H9 (cell line): ENCODE measurements at regions not wholly inside any gene's neighbourhood (a gene's known extent, or its start where the extent isn't known, plus 50 kb on each side); places are given as distances from the start of the nearest gene placed in this dataset.

Source experiments
- DNase-seq: peaks from one replicate; pipeline ENCODE4 v3.0.0-alpha.2; 2017
- H2AFZ ChIP-seq: one replicate; pipeline ENCODE4 v1.6.1; 2013; ENCODE audit warnings: mild to moderate bottlenecking, low read length, control low read depth, moderate library complexity
- H2AK5ac ChIP-seq: 2 replicates; pipeline ENCODE4 v1.6.1; 2013; ENCODE audit warnings: low read length, control low read depth, mixed read lengths; ENCODE audit not compliant: insufficient read length
- H2BK120ac ChIP-seq: one replicate; pipeline ENCODE4 v1.6.1; 2013; ENCODE audit warnings: low read depth, mild to moderate bottlenecking, low read length, control low read depth, inconsistent platforms; ENCODE audit not compliant: poor library complexity, severe bottlenecking
- H2BK12ac ChIP-seq: 2 replicates; pipeline ENCODE4 v1.6.1; 2013; ENCODE audit warnings: low read length, control low read depth, mixed read lengths, low read depth; ENCODE audit not compliant: insufficient read length
- H2BK15ac ChIP-seq: 2 replicates; pipeline ENCODE4 v1.6.1; 2013; ENCODE audit warnings: low read depth, low read length, control low read depth
- H2BK20ac ChIP-seq: one replicate; pipeline ENCODE4 v1.6.1; 2013; ENCODE audit warnings: low read depth, mild to moderate bottlenecking, low read length, control low read depth, inconsistent platforms; ENCODE audit not compliant: poor library complexity, severe bottlenecking
- H2BK5ac ChIP-seq: 2 replicates; pipeline ENCODE4 v1.6.1; 2013; ENCODE audit warnings: low read length, control low read depth, mixed read lengths; ENCODE audit not compliant: insufficient read length
- H3K14ac ChIP-seq: 2 replicates; pipeline ENCODE4 v1.6.1; 2013; ENCODE audit warnings: low read length, control low read depth; ENCODE audit not compliant: insufficient read depth
- H3K18ac ChIP-seq: 2 replicates; pipeline ENCODE4 v1.6.1; 2013; ENCODE audit warnings: low read depth, mild to moderate bottlenecking, mixed read lengths, low read length, control low read depth; ENCODE audit not compliant: insufficient read length
- H3K23ac ChIP-seq: 2 replicates; pipeline ENCODE4 v1.6.1; 2013; ENCODE audit warnings: low read length, control low read depth, mixed read lengths, low read depth; ENCODE audit not compliant: insufficient read length
- H3K23me2 ChIP-seq: 2 replicates; pipeline ENCODE4 v1.6.1; 2013; ENCODE audit warnings: low read depth, mild to moderate bottlenecking, mixed read lengths, low read length, control low read depth; ENCODE audit not compliant: insufficient read length, poor library complexity, severe bottlenecking
- H3K27ac ChIP-seq: 2 replicates; pipeline ENCODE4 v1.5.1; 2013; ENCODE audit warnings: low read length, control low read depth, mixed read lengths, low read depth; ENCODE audit not compliant: insufficient read length
- H3K27me3 ChIP-seq: 2 replicates; pipeline ENCODE4 v1.6.1; 2013; ENCODE audit warnings: low read length, control low read depth, inconsistent platforms; ENCODE audit not compliant: insufficient read depth
- H3K4ac ChIP-seq: 2 replicates; pipeline ENCODE4 v1.6.1; 2013; ENCODE audit warnings: low read depth, mild to moderate bottlenecking, control low read depth, inconsistent platforms, low read length, moderate library complexity
- H3K4me1 ChIP-seq: 2 replicates; pipeline ENCODE4 v1.6.1; 2013; ENCODE audit warnings: low read length, control low read depth, inconsistent platforms; ENCODE audit not compliant: insufficient read depth
- H3K4me2 ChIP-seq: 2 replicates; pipeline ENCODE4 v1.6.1; 2013; ENCODE audit warnings: low read length, control low read depth, mixed read lengths; ENCODE audit not compliant: insufficient read length, insufficient read depth
- H3K56ac ChIP-seq: 2 replicates; pipeline ENCODE4 v1.6.1; 2013; ENCODE audit warnings: low read depth, mild to moderate bottlenecking, mixed read lengths, low read length, control low read depth; ENCODE audit not compliant: insufficient read length
- H3K79me1 ChIP-seq: 2 replicates; pipeline ENCODE4 v1.6.1; 2013; ENCODE audit warnings: low read depth, mild to moderate bottlenecking, moderate library complexity, low read length, control low read depth, inconsistent platforms; ENCODE audit not compliant: insufficient read depth, poor library complexity, severe bottlenecking
- H3K79me2 ChIP-seq: 2 replicates; pipeline ENCODE4 v1.6.1; 2013; ENCODE audit warnings: low read length, control low read depth, inconsistent platforms; ENCODE audit not compliant: insufficient read depth
- H3K9ac ChIP-seq: 2 replicates; pipeline ENCODE4 v1.6.1; 2013; ENCODE audit warnings: low read length, control low read depth, mixed read lengths; ENCODE audit not compliant: insufficient read length; ENCODE audit errors: extremely low read depth
- H3K9me3 ChIP-seq: one replicate; pipeline ENCODE4 v1.6.1; 2013; ENCODE audit warnings: low read depth, low read length, inconsistent platforms; ENCODE audit not compliant: control insufficient read depth
- H3T11ph ChIP-seq: one replicate; pipeline ENCODE4 v1.6.1; 2013; ENCODE audit warnings: mild to moderate bottlenecking, low read length, control low read depth, inconsistent platforms
- H4K20me1 ChIP-seq: one replicate; pipeline ENCODE4 v1.6.1; 2013; ENCODE audit not compliant: control insufficient read depth, insufficient read length, insufficient read depth
- H4K5ac ChIP-seq: 2 replicates; pipeline ENCODE4 v1.6.1; 2013; ENCODE audit warnings: low read depth, mild to moderate bottlenecking, mixed read lengths, low read length, control low read depth; ENCODE audit not compliant: insufficient read length
- H4K8ac ChIP-seq: replicated peaks from 2 replicates; pipeline ENCODE4 v1.6.1; 2013; ENCODE audit warnings: low read length, control low read depth, mixed read lengths, low read depth; ENCODE audit not compliant: insufficient read length
- H4K91ac ChIP-seq: 2 replicates; pipeline ENCODE4 v1.6.1; 2013; ENCODE audit warnings: low read depth, mild to moderate bottlenecking, moderate library complexity, mixed read lengths, low read length, control low read depth; ENCODE audit not compliant: insufficient read length
- H3K27ac Mint-ChIP-seq, 3 experiments: 2 replicates in 2 of 3; 3 replicates in 1 of 3; pipeline ENCODE4 v1.8.0; 2020 to 2021; ENCODE audit warnings: mixed read lengths in 3 of 3, mild to moderate bottlenecking in 1 of 3, moderate library complexity in 1 of 3
- H3K27me3 Mint-ChIP-seq: 2 replicates; pipeline ENCODE4 v1.8.0; 2021; ENCODE audit warnings: low read depth, mild to moderate bottlenecking, moderate library complexity, mixed read lengths
- H3K36me3 Mint-ChIP-seq, 3 experiments: 2 replicates in 2 of 3; 3 replicates in 1 of 3; pipeline ENCODE4 v1.8.0; 2020 to 2021; ENCODE audit warnings: low read depth in 3 of 3, mixed read lengths in 3 of 3; ENCODE audit not compliant: insufficient read depth in 1 of 3
- H3K4me1 Mint-ChIP-seq, 2 experiments: 2 replicates each; pipeline ENCODE4 v1.8.0; 2020; ENCODE audit warnings: mixed read lengths in 2 of 2
- H3K4me3 Mint-ChIP-seq, 2 experiments: 2 replicates in 1 of 2; 3 replicates in 1 of 2; pipeline ENCODE4 v1.8.0; 2020 to 2021; ENCODE audit warnings: mild to moderate bottlenecking in 2 of 2, mixed read lengths in 2 of 2, moderate library complexity in 1 of 2
- H3K9me3 Mint-ChIP-seq, 2 experiments: 2 replicates in 1 of 2; 3 replicates in 1 of 2; pipeline ENCODE4 v1.8.0; 2020; ENCODE audit warnings: mild to moderate bottlenecking in 2 of 2, mixed read lengths in 2 of 2, moderate library complexity in 1 of 2
- CTCF ChIP-seq: fragments of 200-600 bp; sonication (generic); conservative IDR thresholded peaks from 3 replicates; pipeline ENCODE4 v1.8.0; 2021; ENCODE audit warnings: antibody characterized with exemption, mild to moderate bottlenecking
- WGBS: extraction: QIAGEN DNeasy Blood & Tissue Kit; methylation state at CpG from one replicate; pipeline ENCODE4 v1.1.7; 2013; ENCODE audit warnings: missing lambda C conversion rate, low lambda C conversion rate, mixed read lengths; ENCODE audit not compliant: insufficient read length; ENCODE audit errors: extremely low coverage; 5-methylcytosine and 5-hydroxymethylcytosine counted together

- Histone ChIP-seq H2AFZ (no peak overlapping the region), H3K23ac (no peak overlapping the region), H3K9me3 (no peaks in the 10 kb centered on the region)
These were observed 1062.3 kb upstream of the CDH10 start for GRCh38 chr5:25707093-25707492.

More at GRCh38 chr5:25707093-25707492, 1062.3 kb upstream of the CDH10 start:
- Histone ChIP-seq H2BK5ac (no peak overlapping the region), H3K56ac (no peak overlapping the region), H2BK12ac (no peak overlapping the region), H2BK20ac (no peak overlapping the region), H3K4me2 (no peak overlapping the region), H3K23me2 (no peaks in the 10 kb centered on the region), H2AK5ac (no peak overlapping the region), H3K27ac (no peak overlapping the region), H3K4me1 (no peaks in the 10 kb centered on the region), H4K5ac (no peak overlapping the region), H2BK15ac (no peak overlapping the region), H3K18ac (no peak overlapping the region), H3T11ph (no peak overlapping the region), H3K27me3 (no peaks in the 10 kb centered on the region), H2BK120ac (no peak overlapping the region), H3K79me1 (no peaks in the 10 kb centered on the region), H3K4ac (no peak overlapping the region), H4K8ac (no peak overlapping the region), H4K20me1 (no peaks in the 10 kb centered on the region), H4K91ac (no peak overlapping the region), H3K14ac (no peak overlapping the region), H3K9ac (no peak overlapping the region), H3K79me2 (no peaks in the 10 kb centered on the region)
- WGBS, result no CpG with 5 or more reads among the region's 2 CpGs
- Mint-ChIP-seq H3K27me3 (no peaks in the 10 kb centered on the region), H3K27ac (no peak overlapping the region; a peak in 1 of 7 replicates), H3K4me3 (no peak overlapping the region), H3K9me3 (no peaks in the 10 kb centered on the region), H3K36me3 (no peaks in the 10 kb centered on the region), H3K4me1 (no peaks in the 10 kb centered on the region; a peak in 1 of 4 replicates)
- no peak for TF ChIP-seq CTCF
- no peak for DNase-seq
